ENCODE measurements at regions not wholly inside any gene's neighbourhood (a gene's known extent, or its start where the extent isn't known, plus 50 kb on each side); places are given as distances from the start of the nearest gene placed in this dataset.

GRCh38 chr3:106139826-106140225 is 271.0 kb upstream of the CBLB start:
- TF ChIP-seq CTCF (conservative IDR thresholded peaks at IDR 0.05), result no peak
- TF ChIP-seq ZFX (IDR thresholded peaks at IDR 0.05), result no peak
